NCI-H2081 (cell line): ENCODE measurements at regions not wholly inside any gene's neighbourhood (a gene's known extent, or its start where the extent isn't known, plus 50 kb on each side); places are given as distances from the start of the nearest gene placed in this dataset.
"Not testable (repeated sequence)": the region's sequence is repeated elsewhere in the genome, so short reads cannot be mapped to it uniquely, and the experiment has no call there.

Source experiments
- DNase-seq, 2 experiments: peaks; one replicate each; lab custom pipeline; 2025; lab: John Stamatoyannopoulos, UW

GRCh38 chr1:238772322-238772721, 614.0 kb upstream of the CHRM3 start:
- DNase-seq = no peak

GRCh38 chr1:238767321-238767720, 619.0 kb upstream of the CHRM3 start:
- DNase-seq = no peak

- no peak for DNase-seq
Measured at GRCh38 chr1:238764779-238765178, 621.6 kb upstream of the CHRM3 start.

- no peak for DNase-seq
Measured at GRCh38 chr1:238753252-238753651, 633.1 kb upstream of the CHRM3 start.

GRCh38 chr1:238752327-238752726, 634.0 kb upstream of the CHRM3 start:
- no peak for DNase-seq

- DNase-seq = no peak
Measured at GRCh38 chr1:238745069-238745468, 641.3 kb upstream of the CHRM3 start.

- DNase-seq = no peak
Measured at GRCh38 chr1:238738892-238739291, 647.5 kb upstream of the CHRM3 start.

GRCh38 chr1:238727670-238728069, 658.7 kb upstream of the CHRM3 start:
- DNase-seq = no peak

- no peak for DNase-seq
Measured at GRCh38 chr1:238722812-238723211, 663.6 kb upstream of the CHRM3 start.

GRCh38 chr1:238710697-238711096, 675.7 kb upstream of the CHRM3 start:
- DNase-seq = no peak

- DNase-seq = no peak
Measured at GRCh38 chr1:238701024-238701423, 685.3 kb upstream of the CHRM3 start.

- no peak for DNase-seq
Measured at GRCh38 chr1:238690415-238690814, 696.0 kb upstream of the CHRM3 start.

GRCh38 chr1:238684576-238684975, 701.8 kb upstream of the CHRM3 start:
- DNase-seq = not testable (repeated sequence)

- no peak for DNase-seq
Measured at GRCh38 chr1:238681451-238681850, 704.9 kb upstream of the CHRM3 start.

GRCh38 chr1:238681021-238681420, 705.3 kb upstream of the CHRM3 start:
- no peak for DNase-seq

- DNase-seq = no peak
Measured at GRCh38 chr1:238677567-238677966, 708.8 kb upstream of the CHRM3 start.

- DNase-seq = peak in 1 of 2 experiments; percentile 21
Measured at GRCh38 chr1:238675221-238675620, 711.1 kb upstream of the CHRM3 start.

- no peak for DNase-seq
Measured at GRCh38 chr1:238674316-238674715, 712.1 kb upstream of the CHRM3 start.

- no peak for DNase-seq
Measured at GRCh38 chr1:238673561-238673960, 712.8 kb upstream of the CHRM3 start.

- no peak for DNase-seq
Measured at GRCh38 chr1:238672806-238673205, 713.6 kb upstream of the CHRM3 start.

- peak in 1 of 2 experiments; percentile 13 for DNase-seq
Measured at GRCh38 chr1:238672262-238672661, 714.1 kb upstream of the CHRM3 start.

GRCh38 chr1:238664139-238664538, 722.2 kb upstream of the CHRM3 start:
- no peak for DNase-seq

- no peak for DNase-seq
Measured at GRCh38 chr1:238660849-238661248, 725.5 kb upstream of the CHRM3 start.

GRCh38 chr1:238658763-238659162, 727.6 kb upstream of the CHRM3 start:
- DNase-seq = no peak
